Gastroesophageal sphincter (tissue), 3 donors: ENCODE measurements at regions not wholly inside any gene's neighbourhood (a gene's known extent, or its start where the extent isn't known, plus 50 kb on each side); places are given as distances from the start of the nearest gene placed in this dataset.

Source experiments
- CTCF ChIP-seq, 4 experiments: fragments of 200-600 bp in 2 of 4; fragments of 450-650 bp in 2 of 4; sonication (generic) in 1 of 4; IDR thresholded peaks; one replicate each; pipeline ENCODE4 v1.5.1; 2017 to 2019; ENCODE audit warnings: antibody characterized with exemption in 4 of 4, mild to moderate bottlenecking in 2 of 4, moderate library complexity in 2 of 4
- EP300 ChIP-seq: sonication (generic); formaldehyde crosslinking; IDR thresholded peaks from one replicate; pipeline ENCODE4 v1.6.1; 2017; ENCODE audit warnings: antibody characterized with exemption, mild to moderate bottlenecking
- POLR2A ChIP-seq, 2 donors: fragments of 450-650 bp; IDR thresholded peaks; one replicate each; pipeline ENCODE4 v1.6.1; 2017; ENCODE audit warnings: antibody characterized with exemption in 2 of 2, mild to moderate bottlenecking in 2 of 2, moderate library complexity in 1 of 2
- POLR2AphosphoS5 ChIP-seq: sonication (generic); formaldehyde crosslinking; IDR thresholded peaks from one replicate; pipeline ENCODE4 v1.6.1; 2017; ENCODE audit warnings: antibody characterized with exemption

- TF ChIP-seq CTCF (IDR thresholded peaks at IDR 0.05) (no peak), EP300 (no peak), POLR2A (IDR thresholded peaks at IDR 0.05) (no peak), POLR2AphosphoS5 (no peak)
Measured at GRCh38 chr13:50409220-50409619, 394.0 kb downstream of the KCNRG start.
